Naive thymus-derived CD4-positive, alpha-beta T cell (primary cell): ENCODE measurements at regions not wholly inside any gene's neighbourhood (a gene's known extent, or its start where the extent isn't known, plus 50 kb on each side); places are given as distances from the start of the nearest gene placed in this dataset.
A peak's percentile ranks its signal among the peaks of the same experiment; 100 is the strongest.

ENCODE experiments used
- ATAC-seq: fragments of 150-1000 bp; cut with Tn5 transposase; 2 replicates; pipeline ENCODE4 v1.10.0; 2021; ENCODE audit warnings: mild to moderate bottlenecking, moderate library complexity
- CTCF ChIA-PET: fragments of 350-600 bp; sonication (Branson Sonifier 250); formaldehyde crosslinking; loops from one replicate; lab custom pipeline; 2021; ENCODE audit warnings: antibody characterized with exemption; lab: Charles Lee
- POLR2A ChIA-PET: fragments of 350-600 bp; sonication (Branson Sonifier 250); formaldehyde crosslinking; loops from one replicate; lab custom pipeline; 2021; ENCODE audit warnings: antibody characterized with exemption, inconsistent platforms; lab: Charles Lee
- DNase-seq, 9 donors: peaks; one replicate each; pipeline versions ENCODE4 v3.0.0 to v3.0.0-alpha.2; 2020 to 2022; ENCODE audit warnings: mixed read lengths in 1 of 9
- H3K27ac ChIP-seq: one replicate; pipeline ENCODE4 v1.7.0; 2013; ENCODE audit warnings: mild to moderate bottlenecking, low read depth, low read length, moderate library complexity
- H3K27me3 ChIP-seq, 2 donors: one replicate each; pipeline ENCODE4 v1.7.0; 2013; ENCODE audit warnings: low read length in 2 of 2, mild to moderate bottlenecking in 2 of 2, moderate library complexity in 2 of 2; ENCODE audit not compliant: control insufficient read depth in 2 of 2, insufficient read depth in 2 of 2
- H3K36me3 ChIP-seq, 3 experiments: 1 replicate in 2 of 3; 2 replicates in 1 of 3; pipeline ENCODE4 v1.7.0; 2013; ENCODE audit warnings: low read length in 3 of 3, mild to moderate bottlenecking in 3 of 3, moderate library complexity in 1 of 3; ENCODE audit not compliant: insufficient read depth in 3 of 3, control insufficient read depth in 2 of 3
- H3K4me1 ChIP-seq, 2 donors: one replicate each; pipeline ENCODE4 v1.7.0; 2013; ENCODE audit warnings: low read length in 2 of 2, mild to moderate bottlenecking in 2 of 2, moderate library complexity in 1 of 2; ENCODE audit not compliant: control insufficient read depth in 2 of 2, insufficient read depth in 2 of 2
- H3K4me3 ChIP-seq: 2 replicates; pipeline ENCODE4 v1.7.0; 2013; ENCODE audit warnings: mild to moderate bottlenecking, low read length
- H3K9me3 ChIP-seq, 3 experiments: 1 replicate in 2 of 3; 2 replicates in 1 of 3; pipeline ENCODE4 v1.7.0; 2013; ENCODE audit warnings: low read length in 3 of 3; ENCODE audit not compliant: control insufficient read depth in 2 of 3
- H3K27ac Mint-ChIP-seq, 9 donors: one replicate each; pipeline ENCODE4 v1.8.0; 2020 to 2022; ENCODE audit warnings: mixed read lengths in 9 of 9, mild to moderate bottlenecking in 8 of 9, moderate library complexity in 5 of 9, inconsistent platforms in 2 of 9
- H3K27me3 Mint-ChIP-seq, 5 donors: one replicate each; pipeline ENCODE4 v1.8.0; 2021 to 2022; ENCODE audit warnings: mixed read lengths in 5 of 5, mild to moderate bottlenecking in 1 of 5
- H3K36me3 Mint-ChIP-seq, 5 donors: one replicate each; pipeline ENCODE4 v1.8.0; 2020 to 2022; ENCODE audit warnings: mixed read lengths in 5 of 5, mild to moderate bottlenecking in 3 of 5, inconsistent platforms in 1 of 5
- H3K4me1 Mint-ChIP-seq, 7 donors: one replicate each; pipeline ENCODE4 v1.8.0; 2020 to 2022; ENCODE audit warnings: mixed read lengths in 7 of 7, mild to moderate bottlenecking in 3 of 7, inconsistent platforms in 1 of 7
- H3K4me3 Mint-ChIP-seq, 10 donors: one replicate each; pipeline ENCODE4 v1.8.0; 2020 to 2022; ENCODE audit warnings: mild to moderate bottlenecking in 10 of 10, mixed read lengths in 10 of 10, moderate library complexity in 6 of 10, inconsistent platforms in 2 of 10
- H3K9me3 Mint-ChIP-seq, 11 donors: one replicate each; pipeline ENCODE4 v1.8.0; 2020 to 2022; ENCODE audit warnings: mixed read lengths in 11 of 11, mild to moderate bottlenecking in 4 of 11, inconsistent platforms in 1 of 11, moderate library complexity in 1 of 11
- intact Hi-C, 2 donors: fragments of 100-400 bp; cut with micrococcal nuclease; formaldehyde crosslinking; loops; one replicate each; pipeline ENCODE4 v1.15.1; 2023

DNA sequence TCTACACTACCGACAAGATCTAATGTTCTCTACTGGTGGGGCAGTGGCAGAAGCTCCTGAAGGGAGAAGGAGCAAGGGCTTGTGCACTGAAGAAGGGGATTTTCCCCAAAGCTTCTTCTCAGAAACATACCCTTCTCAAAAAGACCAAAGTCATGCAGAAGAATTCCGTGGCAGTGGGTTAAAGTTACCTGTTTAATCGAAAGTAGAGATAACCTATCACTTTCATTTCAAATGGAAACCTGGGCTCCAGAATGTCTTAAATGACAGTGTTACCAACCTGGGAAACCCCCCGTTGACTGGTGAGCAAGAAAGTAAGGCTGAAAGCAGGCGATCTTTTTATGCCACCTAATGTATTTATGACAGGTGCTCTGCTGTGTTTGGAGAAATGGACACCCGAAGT lies 92.5 kb upstream of the TEX13D start:
- Histone ChIP-seq H3K4me3 (no peak overlapping the region), H3K9me3 (no peaks in the 10 kb centered on the region), H3K27ac (no peak overlapping the region), H3K27me3 (no peaks in the 10 kb centered on the region), H3K4me1 (peaks cover 0 to 7% of the 10 kb centered on the region in 2 donors), H3K36me3 (no peaks in the 10 kb centered on the region)
- Mint-ChIP-seq H3K27ac (peak overlapping the region in 3 of 9 donors; percentile 8 to 66 (median 34)), H3K4me3 (peak overlapping the region in 7 of 10 donors; percentile 12 to 60 (median 54)), H3K27me3 (peaks cover 0 to 2% (median 0%) of the 10 kb centered on the region in 5 donors), H3K4me1 (peaks cover 8 to 47% (median 35%) of the 10 kb centered on the region in 7 donors), H3K9me3 (peaks cover 0 to 3% (median 0%) of the 10 kb centered on the region in 11 donors), H3K36me3 (peaks cover 0 to 4% (median 0%) of the 10 kb centered on the region in 5 donors)
- DNase-seq, result peak in 3 of 9 donors; percentile 15 to 54 (median 35)
- intact Hi-C loops, result loop anchor here (1.0 to 5.0 kb wide), 3 partner anchors 21 to 107 kb away; partner anchors contain the start of gene SH2D1A (in 1 of the 2)
- POLR2A ChIA-PET, result no interaction called here
- peak; percentile 58 for ATAC-seq
- CTCF ChIA-PET, result interaction anchor here (0.7 kb wide), 1 partner anchor 98 kb away, joined by 3 read pairs; no protein-coding TSS in a partner anchor

DNA sequence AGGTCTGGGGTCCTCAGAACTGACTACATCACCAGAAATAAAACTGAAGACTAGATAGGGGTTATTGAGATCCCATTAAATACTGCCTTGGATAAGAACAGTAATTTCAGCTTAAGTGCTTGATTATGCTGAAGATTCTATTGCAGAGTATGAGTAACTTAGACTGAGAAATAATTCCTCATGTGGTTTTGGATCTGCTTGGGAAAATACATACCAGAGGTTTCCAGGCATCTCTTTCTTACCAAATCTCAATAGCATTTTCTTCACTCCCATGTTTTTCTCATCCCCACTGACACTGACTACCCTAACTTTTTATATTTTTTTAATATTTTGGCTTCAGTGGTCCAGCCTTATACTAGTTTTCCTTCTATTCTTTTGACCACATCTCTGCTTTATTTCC lies 92.0 kb upstream of the TEX13D start:
- no peaks in the 10 kb centered on the region for H3K36me3 ChIP-seq
- Mint-ChIP-seq H3K27me3 (peaks cover 0 to 2% (median 0%) of the 10 kb centered on the region in 5 donors), H3K4me3 (peak overlapping the region in 2 of 10 donors; percentile 58 to 60), H3K36me3 (peaks cover 0 to 2% (median 0%) of the 10 kb centered on the region in 5 donors), H3K4me1 (peaks cover 8 to 45% (median 35%) of the 10 kb centered on the region in 7 donors), H3K27ac (peak overlapping the region in 1 of 9 donors; percentile 23), H3K9me3 (peaks cover 0 to 3% (median 0%) of the 10 kb centered on the region in 11 donors)
- H3K9me3 ChIP-seq, result no peaks in the 10 kb centered on the region
- H3K27me3 ChIP-seq, result no peaks in the 10 kb centered on the region
- ATAC-seq (no peak), DNase-seq (no peak)
- POLR2A ChIA-PET, result no interaction called here
- peaks cover 0 to 7% of the 10 kb centered on the region in 2 donors for H3K4me1 ChIP-seq
- no peak overlapping the region for H3K4me3 ChIP-seq
- intact Hi-C loops, result loop anchor here (1.0 to 5.0 kb wide), 3 partner anchors 22 to 107 kb away; partner anchors contain the start of gene SH2D1A (in 1 of the 2)
- no peak overlapping the region for H3K27ac ChIP-seq
- CTCF ChIA-PET, result no interaction called here

DNA sequence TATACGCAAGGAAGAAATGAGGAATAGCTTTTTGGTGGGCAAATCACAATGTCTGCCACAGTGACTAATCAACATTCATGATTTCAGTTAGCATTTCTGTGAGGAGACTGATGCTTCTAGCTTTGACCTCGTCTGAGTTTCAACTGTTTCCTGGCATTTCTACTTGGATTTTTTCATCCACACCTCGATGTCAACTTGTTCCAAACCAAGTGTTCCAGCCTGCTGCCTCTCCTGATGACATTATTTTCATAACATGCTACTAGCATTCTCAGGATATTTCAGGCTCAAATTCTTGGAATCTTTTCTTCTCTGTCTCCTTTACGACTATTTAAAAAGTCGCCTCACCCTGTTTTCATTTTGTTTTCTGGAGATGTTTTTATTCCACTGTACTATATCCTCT lies 90.3 kb upstream of the TEX13D start:
- CTCF ChIA-PET, result no interaction called here

DNA sequence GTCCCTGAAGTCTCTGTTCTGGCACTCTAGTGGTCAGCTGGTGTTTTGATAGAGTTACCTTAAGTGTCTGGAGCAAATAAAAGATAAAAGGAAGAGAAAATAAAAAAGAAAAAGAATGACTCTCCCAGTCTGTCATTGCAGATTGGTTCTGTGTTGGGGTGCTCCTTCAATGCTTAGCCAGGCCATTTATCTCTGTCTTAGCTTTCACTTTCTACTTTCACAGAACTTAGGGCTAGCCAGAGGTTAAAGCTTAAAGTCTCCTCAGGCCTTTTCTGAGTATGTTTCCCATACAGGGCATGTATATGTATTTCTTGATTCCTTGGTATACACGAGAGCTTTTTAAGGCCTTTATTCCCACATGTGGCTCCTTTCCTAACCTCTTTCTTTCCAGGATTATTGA lies 83.1 kb upstream of the TEX13D start:
- H3K36me3 ChIP-seq, result no peaks in the 10 kb centered on the region
- no peak for ATAC-seq
- peaks cover 4 to 12% (median 6%) of the 10 kb centered on the region in 5 donors for H3K36me3 Mint-ChIP-seq

More for the DNA sequence above, 90.3 kb upstream of the TEX13D start:
- Histone ChIP-seq H3K27me3 (no peaks in the 10 kb centered on the region), H3K27ac (no peak overlapping the region), H3K4me1 (peaks cover 0 to 7% of the 10 kb centered on the region in 2 donors), H3K36me3 (no peaks in the 10 kb centered on the region), H3K9me3 (no peaks in the 10 kb centered on the region), H3K4me3 (no peak overlapping the region)
- POLR2A ChIA-PET, result no interaction called here
- H3K27ac Mint-ChIP-seq, result no peak overlapping the region
- no peaks in the 10 kb centered on the region for H3K9me3 Mint-ChIP-seq
- ATAC-seq (no peak), DNase-seq (no peak)
- peaks cover 8 to 35% (median 32%) of the 10 kb centered on the region in 7 donors for H3K4me1 Mint-ChIP-seq
- H3K4me3 Mint-ChIP-seq, result no peak overlapping the region
- intact Hi-C loops, result loop anchor here in 1 of 2 donors (5.0 kb wide), 1 partner anchor 105 kb away; the partner anchor contains the start of gene SH2D1A
- H3K27me3 Mint-ChIP-seq, result no peaks in the 10 kb centered on the region
- H3K36me3 Mint-ChIP-seq, result no peaks in the 10 kb centered on the region

DNA sequence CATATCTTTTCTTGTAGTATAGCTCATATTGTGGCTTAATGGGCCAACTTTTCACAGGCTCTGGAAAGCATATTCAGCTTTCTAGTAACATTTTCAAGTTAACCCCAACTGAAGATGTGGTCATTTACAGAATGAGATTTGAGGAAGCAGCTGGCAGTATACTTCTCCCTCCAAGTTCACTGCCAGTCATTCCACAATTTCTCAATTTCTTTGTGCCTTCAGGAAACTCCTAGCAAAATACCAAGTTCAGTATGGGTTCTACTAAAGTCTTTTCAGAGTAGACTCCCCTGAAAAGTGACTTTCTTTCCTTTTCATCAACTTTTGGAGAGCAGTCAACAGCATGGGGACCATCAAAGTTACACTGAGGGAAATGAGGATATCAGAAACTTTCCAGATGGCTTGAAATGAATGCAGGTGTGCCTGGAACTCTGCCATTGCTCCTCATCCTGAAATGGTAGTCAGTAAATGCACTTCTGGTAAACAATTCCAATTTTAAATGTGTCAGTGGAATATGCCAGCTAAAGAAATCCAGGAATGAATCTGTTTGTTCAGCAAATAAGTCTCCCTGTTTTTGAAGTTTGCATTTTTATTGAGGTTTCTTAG lies 81.5 kb upstream of the TEX13D start:
- Mint-ChIP-seq H3K9me3 (peaks cover 0 to 20% (median 6%) of the 10 kb centered on the region in 11 donors), H3K27ac (no peak overlapping the region), H3K36me3 (peaks cover 4 to 12% (median 6%) of the 10 kb centered on the region in 5 donors), H3K4me1 (peaks cover 0 to 8% (median 0%) of the 10 kb centered on the region in 7 donors), H3K27me3 (no peaks in the 10 kb centered on the region), H3K4me3 (no peak overlapping the region)
- no peak for ATAC-seq
- no peaks in the 10 kb centered on the region for H3K36me3 ChIP-seq
- no peaks in the 10 kb centered on the region for H3K9me3 ChIP-seq
- no peaks in the 10 kb centered on the region for H3K4me1 ChIP-seq
- ChIA-PET CTCF (no interaction called here), POLR2A (no interaction called here)
- H3K4me3 ChIP-seq, result no peak overlapping the region
- H3K27me3 ChIP-seq, result no peaks in the 10 kb centered on the region
- no peak for DNase-seq
- intact Hi-C loops, result no loop called here
- H3K27ac ChIP-seq, result no peak overlapping the region

More for the DNA sequence above, 83.1 kb upstream of the TEX13D start:
- Histone ChIP-seq H3K27me3 (no peaks in the 10 kb centered on the region), H3K4me1 (no peaks in the 10 kb centered on the region), H3K9me3 (no peaks in the 10 kb centered on the region), H3K27ac (no peak overlapping the region), H3K4me3 (no peak overlapping the region)
- H3K4me1 Mint-ChIP-seq, result peaks cover 0 to 8% (median 0%) of the 10 kb centered on the region in 7 donors
- no peak overlapping the region for H3K4me3 Mint-ChIP-seq
- no peaks in the 10 kb centered on the region for H3K27me3 Mint-ChIP-seq
- H3K27ac Mint-ChIP-seq, result no peak overlapping the region
- intact Hi-C loops, result no loop called here
- POLR2A ChIA-PET, result no interaction called here
- no peak for DNase-seq
- H3K9me3 Mint-ChIP-seq, result peaks cover 0 to 20% (median 6%) of the 10 kb centered on the region in 11 donors
- CTCF ChIA-PET, result interaction anchor here (0.6 kb wide), 1 partner anchor 105 kb away, joined by 3 read pairs; no protein-coding TSS in a partner anchor

DNA sequence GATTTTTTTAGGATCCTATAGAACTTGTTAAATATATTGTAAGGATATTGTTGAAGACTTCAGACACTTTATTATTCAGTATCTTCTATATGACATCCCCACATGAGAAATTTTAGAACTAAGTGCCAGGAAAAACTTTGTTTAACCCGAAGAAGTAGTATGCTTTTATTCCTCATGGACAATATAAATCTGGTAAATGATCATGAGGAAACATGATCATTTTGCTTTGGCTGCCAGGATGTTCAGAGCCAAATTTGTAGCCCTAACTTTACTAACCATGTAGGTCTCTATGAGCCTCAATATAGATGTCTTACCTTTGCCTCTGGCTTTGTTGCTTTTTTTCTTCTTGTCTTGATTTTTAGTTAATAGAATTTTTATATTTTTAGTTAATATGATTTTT lies 77.8 kb upstream of the TEX13D start:
- H3K4me1 Mint-ChIP-seq, result peaks cover 0 to under 1% (median 0%) of the 10 kb centered on the region in 7 donors
- no peak for ATAC-seq
- peaks cover 0 to 6% (median 0%) of the 10 kb centered on the region in 5 donors for H3K36me3 Mint-ChIP-seq
- ChIA-PET CTCF (no interaction called here), POLR2A (no interaction called here)
- DNase-seq, result no peak
- no peaks in the 10 kb centered on the region for H3K36me3 ChIP-seq
- peaks cover 0 to 4% (median 0%) of the 10 kb centered on the region in 11 donors for H3K9me3 Mint-ChIP-seq
- no peaks in the 10 kb centered on the region for H3K4me1 ChIP-seq
- no peaks in the 10 kb centered on the region for H3K27me3 Mint-ChIP-seq
- intact Hi-C loops, result no loop called here
- no peak overlapping the region for H3K27ac ChIP-seq
- no peaks in the 10 kb centered on the region for H3K9me3 ChIP-seq
- no peak overlapping the region for H3K27ac Mint-ChIP-seq
- no peaks in the 10 kb centered on the region for H3K27me3 ChIP-seq
- no peak overlapping the region for H3K4me3 Mint-ChIP-seq
- no peak overlapping the region for H3K4me3 ChIP-seq
